Stimulated activated CD8-positive, alpha-beta memory T cell treated with anti-CD3 and anti-CD28 coated beads, Interleukin-7, amount 100 ng/mL, for 24 hours (primary cell): ENCODE measurements at regions not wholly inside any gene's neighbourhood (a gene's known extent, or its start where the extent isn't known, plus 50 kb on each side); places are given as distances from the start of the nearest gene placed in this dataset.

Experiments used
- DNase-seq: peaks from one replicate; pipeline ENCODE4 v3.0.0-alpha.2; 2020; ENCODE audit warnings: low read depth

DNA sequence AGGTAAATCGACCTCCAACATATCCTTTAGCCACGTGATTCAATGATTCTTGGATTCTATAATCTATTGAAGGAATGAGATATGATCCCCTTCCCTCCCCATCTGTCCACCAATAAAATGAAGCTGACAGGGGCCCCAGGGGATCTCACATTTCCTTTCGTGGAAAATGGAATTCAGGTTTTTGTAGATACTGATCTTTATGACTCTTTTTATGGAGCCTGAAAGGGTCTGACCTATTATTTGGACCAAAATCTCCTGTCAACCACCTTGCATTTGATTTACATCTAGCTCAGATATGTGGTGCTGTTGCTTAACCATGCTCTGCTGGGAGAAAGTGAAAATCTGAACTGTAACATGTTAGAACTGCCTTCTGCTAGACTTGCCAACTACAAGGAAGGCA is 234.0 kb upstream of the CXCL12 start:
- no peak for DNase-seq

DNA sequence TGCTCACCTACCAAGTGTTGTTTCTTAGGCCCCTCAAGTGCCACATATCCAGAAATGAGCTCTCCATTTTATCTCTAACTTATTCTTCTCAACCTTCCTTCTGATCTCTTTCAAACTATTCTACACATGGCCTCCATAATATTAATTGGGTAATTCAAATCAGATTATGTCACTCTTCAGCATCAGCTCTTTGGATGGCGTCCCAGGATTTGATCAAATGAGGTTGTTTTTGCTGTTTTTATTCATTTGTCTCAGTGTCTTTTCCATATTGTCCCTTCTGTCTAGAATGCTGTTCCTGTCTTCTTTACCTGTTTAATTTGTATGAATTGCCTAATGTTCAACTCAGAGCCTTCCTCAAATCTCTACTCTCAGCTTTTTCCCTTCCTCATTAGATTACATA is 234.6 kb upstream of the CXCL12 start:
- no peak for DNase-seq

DNA sequence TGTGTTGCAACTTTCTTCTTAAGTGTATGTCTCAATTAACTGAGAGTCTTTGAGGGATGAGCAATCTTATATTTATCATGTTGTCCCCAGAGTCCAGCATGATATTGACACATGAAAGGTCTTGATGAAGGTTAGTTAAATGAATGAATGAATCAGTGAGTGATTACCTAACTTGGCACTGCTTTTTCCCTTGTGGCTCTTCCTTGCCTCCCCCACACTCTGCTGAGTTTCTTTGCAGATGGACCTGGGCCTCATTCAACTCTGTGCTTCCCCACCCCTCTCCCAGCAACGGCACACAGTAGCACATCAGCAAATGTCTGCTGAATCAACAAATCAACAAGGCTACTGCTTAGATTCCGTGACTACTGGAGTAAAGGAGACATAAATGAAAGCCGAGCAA is 235.1 kb upstream of the CXCL12 start:
- DNase-seq: no peak

DNA sequence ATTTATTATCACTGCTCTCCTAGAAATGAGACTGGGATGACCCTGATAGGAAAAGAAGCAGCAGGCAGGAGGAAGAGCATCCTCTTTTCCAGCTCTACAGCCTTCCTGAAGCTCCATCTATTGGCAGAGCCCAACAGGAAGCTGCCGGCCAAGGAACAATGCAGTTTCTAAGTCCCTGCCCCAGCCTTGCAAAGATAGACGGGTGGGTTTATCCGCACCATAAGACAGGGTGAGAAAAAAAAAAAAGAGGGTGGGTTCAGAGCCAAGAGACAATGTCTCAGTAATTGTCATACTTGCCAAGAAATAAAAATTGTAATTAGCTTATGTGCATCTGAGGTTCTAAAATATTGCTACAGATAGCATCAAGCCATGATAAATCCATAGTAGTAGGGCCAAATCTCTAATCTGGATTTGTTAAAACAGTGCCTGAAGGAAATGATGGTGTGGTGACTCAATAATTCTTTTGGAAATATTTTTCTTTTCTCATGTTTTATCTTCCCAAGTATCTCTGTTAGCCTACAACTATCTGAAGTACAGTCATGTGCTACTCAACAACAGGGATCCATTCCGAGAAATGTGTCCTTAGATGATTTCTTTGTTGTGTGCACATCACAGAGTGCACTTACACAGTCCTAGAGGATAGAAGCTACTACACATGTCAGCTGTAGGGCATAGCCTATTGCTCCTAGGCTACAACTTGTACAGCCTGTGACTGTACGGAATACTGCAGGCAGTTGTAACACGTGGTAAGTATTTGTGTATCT is 242.9 kb upstream of the CXCL12 start:
- DNase-seq: no peak

DNA sequence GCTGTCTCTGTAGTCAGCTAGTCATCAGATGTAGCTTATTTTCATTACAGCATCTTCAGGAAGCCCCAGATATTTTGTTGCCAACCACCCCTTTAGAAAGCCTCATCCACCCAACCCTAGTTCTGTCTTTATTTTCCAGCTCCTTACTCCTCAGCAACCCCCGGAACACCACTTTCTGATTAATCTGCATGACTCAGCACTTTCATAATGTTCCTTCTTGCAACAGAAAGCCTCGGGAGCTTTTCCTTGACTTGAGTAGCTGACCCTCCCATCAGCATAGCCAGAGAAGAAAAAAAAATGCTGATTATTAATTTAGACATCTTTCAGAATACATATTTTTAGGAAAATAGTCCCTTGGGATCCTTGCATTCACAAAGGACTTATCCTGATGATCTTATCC is 244.0 kb upstream of the CXCL12 start:
- DNase-seq: no peak

DNA sequence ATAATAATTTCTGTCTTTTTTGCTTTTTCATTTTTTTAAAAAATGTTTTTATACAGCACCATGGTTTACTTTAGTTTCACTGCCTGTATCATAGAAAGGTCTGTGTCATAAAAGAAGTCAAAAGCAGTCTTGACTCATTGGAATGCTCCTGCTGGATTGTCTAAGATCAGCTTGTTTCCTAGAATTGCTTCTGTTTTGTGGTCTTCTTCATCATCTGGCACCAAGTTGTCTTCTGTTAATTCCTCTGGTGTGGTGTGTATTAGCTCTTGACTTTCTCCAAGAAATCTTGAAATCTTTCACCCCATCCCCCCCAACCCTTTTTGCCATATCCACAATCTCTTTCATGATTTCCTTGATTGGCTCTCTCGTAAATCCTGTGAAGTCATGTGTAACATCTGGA is 250.3 kb upstream of the CXCL12 start:
- no peak for DNase-seq

DNA sequence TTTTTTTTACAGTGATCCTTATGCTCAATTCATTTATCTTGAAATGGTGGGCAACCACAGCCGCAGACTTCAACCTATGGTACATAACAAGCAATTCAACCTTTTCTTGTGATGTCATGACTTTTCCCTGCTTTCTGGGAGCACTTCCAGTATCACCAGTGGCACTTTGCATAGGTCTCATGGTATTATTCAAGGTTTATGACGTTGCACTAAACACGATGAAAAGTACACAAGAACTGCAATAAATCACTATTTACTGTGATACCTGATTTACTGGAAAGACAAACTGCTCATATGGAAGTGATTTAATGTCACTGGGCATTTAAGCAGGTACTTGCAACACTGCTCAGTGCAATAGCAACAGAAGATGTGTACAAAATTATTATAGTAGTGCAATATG is 251.7 kb upstream of the CXCL12 start:
- no peak for DNase-seq

DNA sequence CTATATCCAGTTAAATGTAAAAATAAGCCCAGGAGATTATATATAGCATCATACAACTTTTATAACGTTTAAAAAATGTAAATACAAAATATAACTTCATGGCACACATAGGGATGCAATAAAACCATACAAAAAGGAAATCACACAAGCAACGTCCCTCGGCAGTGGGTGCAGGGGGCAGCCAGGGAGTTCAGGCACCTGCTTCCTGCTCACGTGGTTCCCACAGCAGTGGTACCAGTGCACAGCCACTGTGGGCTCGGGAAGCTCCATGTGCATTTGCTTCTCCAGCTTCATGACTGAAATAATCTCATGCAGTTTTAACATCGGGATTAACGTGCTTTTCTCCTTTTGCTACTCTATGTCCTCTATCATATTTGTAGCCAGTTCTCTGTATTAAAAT is 255.5 kb upstream of the CXCL12 start:
- no peak for DNase-seq

DNA sequence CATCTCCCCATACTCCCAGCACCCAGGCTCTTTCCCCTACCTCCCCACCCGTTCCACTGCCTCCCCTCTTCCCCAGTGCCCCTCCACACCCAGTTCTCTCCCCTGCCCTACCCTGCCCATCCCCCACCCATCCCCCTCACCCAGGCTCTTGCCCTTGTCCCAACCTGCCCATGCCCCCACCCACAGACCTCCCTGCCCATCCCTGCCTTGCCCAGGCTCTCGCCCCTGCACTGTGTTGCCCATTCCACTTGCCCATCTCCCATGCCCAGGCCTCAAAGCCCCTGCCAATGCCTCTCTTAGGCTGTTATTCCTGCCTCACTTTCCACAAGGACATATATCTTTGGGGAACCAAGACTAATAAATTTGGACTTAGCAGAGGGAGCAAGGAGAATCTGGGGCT is 262.6 kb upstream of the CXCL12 start:
- DNase-seq: no peak

DNA sequence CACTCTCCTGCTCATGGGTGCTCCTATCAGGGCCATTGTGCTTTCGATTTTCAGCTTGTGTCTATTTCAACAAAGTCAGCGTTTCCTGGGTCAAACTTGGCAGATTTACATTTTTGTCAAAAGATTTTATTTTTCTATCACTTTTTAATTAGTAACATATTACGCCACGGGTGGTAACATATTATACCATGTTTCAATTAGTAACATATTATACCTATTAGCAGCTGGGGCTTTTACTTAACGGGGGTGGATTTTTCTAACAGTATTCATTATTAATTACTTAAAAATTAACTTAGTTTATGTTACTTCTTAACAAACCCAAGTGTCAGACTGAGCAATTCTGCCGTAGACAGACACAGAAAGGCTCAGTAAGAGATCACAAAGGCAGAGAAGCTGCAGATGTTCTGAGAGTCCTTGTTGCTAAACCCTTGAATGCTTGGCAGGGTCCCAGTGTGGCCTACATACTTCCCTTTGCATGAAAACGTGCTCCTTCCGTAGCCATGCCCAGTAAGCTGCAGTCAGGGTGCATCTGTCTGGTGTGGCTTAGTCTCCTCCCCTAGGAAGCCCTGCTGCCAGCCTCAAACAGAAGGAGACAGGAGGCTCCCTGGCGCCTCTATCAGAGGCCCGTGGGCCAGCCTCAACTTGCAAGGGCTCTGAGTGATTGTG is 263.1 kb upstream of the CXCL12 start:
- no peak for DNase-seq

DNA sequence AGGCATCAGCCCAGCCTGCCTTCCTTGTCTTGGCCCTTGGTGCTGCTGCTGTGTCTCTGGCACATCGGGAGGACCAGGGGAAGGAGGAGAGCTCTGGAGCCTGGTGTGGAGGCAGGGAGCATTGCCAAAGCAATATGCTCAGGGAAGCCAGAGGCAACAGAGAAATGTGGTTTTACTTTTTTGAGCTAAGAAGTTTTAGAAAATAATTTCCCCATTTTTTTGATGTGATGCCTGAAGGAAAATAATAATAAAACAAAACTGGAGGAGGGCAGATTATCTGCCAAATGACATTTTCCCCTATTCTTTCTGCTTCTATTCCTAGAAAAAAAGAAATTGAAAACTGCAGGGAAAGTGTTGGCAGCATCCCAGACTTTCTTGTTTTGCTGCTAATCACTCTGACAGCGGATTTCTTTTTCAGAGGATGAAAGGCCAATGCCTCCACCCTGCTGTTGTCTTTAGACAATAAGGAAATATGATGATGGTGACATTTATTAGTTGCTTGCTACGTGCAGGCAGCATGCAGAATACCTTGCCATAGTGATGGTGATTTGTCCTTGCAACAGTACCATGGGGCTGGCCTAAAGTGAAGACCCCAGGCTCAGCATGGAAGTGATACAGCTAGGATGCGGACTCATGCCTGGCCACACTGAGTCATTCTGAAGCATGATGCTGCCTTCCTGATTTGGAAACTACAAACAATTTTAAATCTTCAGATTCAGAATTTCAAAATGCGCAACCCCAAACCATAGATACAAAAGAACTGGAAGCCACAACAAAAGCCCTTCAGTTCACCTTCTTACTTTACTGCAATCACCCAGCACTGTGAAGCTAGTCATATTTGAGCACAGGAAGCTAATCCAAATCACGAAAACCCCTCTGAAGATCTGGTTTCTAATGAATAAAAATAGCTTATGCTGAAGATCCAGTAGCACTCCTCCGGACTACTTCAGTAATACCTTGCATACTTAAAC is 260.2 kb upstream of the TMEM72 start:
- DNase-seq: no peak

DNA sequence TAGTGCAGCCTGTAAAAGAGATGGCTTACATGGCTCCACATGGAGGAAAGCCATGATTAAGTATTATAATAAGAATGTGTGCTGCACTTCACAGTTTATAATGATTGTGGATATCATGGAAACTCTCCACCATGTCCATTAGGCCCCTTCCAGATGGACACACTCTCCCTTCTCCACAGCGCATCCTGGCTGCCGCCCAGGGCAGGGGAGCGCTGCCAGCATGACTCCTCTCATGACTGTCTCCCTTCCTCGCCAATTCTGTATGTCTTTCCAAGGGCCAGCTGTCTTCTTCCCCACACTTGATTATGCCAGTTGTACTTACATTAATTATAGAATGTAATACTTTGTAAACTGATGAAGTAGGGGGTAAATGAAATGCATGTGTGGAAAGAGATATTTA is 259.3 kb upstream of the TMEM72 start:
- no peak for DNase-seq

DNA sequence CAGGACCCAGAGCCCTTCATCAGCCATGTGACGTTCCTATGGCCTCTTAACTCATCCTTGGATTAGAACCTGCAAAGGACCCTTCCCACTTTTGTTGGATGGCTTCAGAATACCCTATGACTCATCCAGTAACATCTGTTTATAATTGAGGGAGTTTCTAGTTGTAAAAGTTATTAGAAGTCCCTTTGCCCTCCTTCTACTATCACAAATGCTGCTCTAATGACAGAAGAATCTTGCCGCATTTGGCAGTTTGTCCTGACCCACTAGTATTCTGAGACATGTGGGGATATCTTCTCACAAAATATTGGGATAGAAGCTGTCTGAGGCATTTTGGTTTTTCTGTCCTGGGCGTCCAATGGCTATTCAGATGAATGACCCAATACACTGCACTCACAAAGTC is 251.8 kb upstream of the TMEM72 start:
- DNase-seq: no peak

DNA sequence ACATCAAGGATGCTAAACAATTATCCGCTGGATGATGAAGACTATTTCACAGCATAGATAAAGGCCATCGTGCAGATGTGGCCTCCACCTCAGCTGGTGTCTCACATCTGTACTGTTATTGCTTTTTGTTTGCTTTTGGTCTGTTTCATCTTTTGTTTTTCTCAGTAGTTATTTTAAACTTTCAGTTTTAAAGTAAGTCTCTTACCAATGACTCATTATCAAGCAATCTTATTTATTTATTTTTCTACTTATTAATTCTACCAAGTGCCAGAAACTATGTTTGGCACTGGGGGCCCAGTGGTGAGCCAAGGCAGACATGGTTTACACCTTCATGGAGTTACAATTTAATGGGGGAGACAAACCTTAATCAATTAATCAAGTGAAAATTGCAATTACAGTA is 250.9 kb upstream of the TMEM72 start:
- no peak for DNase-seq

DNA sequence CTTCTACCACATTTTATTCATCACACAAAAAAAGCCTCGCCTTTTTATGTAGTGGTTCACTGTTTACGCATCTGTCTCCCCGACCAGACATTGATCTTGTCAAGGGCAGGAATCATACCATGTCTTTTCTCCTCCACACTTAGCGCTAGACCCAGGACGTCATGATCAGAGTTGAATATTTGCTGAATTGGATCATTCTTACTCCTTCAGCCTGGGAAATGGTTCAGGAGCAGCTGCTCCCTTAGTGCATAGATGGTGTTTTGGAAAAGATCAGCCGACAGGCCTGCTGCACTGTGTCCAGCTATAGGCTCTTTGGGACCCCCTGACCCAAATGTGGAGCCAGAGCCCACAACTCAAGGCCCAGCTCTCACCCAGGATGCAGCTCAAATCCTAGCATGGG is 249.1 kb upstream of the TMEM72 start:
- no peak for DNase-seq

DNA sequence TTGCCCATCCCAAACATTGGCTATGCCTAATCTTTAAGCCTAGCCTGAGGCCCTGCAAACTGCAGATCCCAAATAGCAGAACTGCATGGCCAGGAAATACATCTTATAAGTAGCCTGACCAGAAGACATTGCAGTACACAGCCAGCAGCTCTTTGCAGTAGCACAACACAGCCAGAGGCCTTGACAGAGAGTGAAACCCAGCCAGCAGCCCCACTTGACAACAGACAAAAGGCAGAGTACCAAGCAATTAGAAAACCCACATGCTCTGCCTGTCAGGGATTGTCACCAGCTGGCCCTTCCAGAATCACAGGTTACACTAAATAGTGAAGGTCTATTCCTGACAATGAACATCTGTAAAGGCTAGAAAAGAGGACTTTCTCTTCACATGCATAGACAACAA is 242.8 kb upstream of the TMEM72 start:
- no peak for DNase-seq

DNA sequence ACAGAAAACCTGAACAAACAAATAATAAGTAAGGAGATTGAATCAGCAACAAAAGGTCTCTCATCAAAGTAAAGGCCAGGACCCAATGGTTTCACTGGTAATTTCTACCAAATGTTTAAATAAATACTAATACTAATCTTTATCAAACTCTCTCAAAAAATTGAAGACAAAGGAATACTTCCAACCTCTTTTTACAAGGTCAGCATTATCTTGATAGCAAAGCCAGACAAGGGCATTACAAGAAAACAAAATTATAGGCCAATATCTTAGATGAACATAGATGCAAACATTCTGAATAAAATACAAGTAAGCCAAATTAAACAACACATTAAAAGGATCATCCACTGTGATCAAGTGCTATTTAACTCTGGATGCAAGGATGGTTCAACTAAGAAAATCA is 239.8 kb upstream of the TMEM72 start:
- no peak for DNase-seq

DNA sequence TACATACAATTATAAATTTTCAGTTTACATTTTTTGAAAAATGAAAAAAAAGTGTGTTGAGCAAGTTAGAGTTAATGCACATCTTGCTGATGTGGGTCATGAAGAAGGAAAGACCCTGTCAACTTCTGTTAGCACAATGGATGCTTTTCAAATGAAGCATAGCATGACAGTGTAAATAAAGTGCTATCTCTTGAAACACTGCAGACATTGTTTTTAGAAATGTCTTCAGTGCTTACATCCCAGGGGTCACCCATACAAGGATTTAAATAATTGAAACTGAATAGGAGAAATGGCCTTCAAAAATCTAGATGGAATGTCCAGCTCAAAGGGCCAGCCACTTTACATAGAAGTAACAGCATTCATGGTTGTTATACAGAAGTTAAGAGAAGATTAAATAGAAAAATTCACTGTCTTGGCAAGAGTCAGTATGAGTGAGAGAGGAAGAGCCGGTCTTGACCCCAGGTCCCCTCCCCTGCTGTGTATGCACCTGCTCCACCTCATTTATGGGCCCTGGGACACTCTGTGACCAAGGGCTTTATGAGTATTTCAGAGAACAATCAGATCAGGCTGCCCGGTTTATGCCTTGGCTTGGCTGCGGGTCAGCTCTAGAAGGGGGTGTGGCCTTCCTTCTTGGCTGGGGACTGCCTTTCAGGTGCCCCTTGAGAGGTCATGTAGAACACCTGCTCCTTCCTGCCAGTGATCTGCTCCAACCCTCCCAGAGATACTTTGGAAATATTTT is 237.7 kb upstream of the TMEM72 start:
- DNase-seq: no peak

DNA sequence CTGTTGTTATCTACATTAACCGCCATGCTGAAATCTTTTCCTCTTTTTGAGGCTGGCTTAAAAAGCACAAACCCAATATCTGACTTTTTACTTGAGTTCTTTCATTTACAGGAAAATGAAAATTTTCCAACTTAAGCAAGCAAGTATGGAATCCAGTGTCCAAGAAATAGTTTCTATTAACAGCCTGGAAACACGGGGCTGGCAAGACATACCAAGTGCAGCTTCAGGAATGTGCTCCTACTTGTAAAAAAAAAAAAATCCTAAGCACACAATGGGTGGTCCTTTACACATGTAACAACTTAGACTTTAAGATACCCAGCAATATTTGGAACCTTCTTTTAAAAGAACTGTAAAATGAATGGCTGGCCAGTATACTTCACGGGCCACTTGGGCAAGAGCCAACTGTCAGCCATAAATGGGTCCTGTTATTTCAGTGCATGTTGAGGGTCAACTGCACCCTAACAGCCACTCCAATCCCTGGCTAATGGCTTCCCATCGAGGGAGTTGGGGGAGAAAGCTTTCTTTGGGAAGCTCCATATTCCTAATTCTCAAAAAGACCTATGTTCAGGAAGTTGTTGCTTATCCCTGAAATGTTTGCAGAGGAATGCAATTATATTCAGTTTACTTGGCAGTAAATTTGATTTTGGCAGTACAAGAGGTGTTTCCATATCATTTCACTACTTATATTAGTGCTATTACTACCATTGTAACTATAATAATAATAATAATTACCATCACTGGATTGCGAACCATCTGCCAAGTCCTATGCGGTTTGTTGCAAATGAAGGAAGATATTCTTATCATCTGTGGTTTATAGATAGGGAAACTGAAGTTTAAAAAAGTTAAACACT is 236.4 kb upstream of the TMEM72 start:
- no peak for DNase-seq

DNA sequence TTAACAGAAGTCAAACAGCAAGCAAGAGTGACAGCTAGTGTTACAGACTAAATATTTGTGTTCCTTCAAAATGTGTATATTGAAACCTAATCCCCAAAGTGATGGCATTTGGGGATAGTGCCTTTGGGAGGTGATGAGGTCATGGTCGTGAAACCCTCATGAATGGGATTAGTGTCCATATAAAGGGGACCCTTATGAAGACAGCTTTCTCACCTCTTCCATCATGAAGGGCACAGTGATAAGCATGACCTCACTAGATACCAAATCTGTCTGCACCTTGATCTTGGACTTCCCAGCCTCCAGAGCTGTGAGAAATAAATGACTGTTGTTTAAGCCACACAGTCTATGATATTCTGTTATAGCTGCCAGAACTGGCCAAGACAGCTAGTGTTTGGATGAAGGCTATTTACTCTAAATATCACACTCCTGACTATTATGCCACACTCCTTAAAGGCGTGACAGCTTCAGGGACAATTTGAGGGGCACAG is 235.7 kb upstream of the TMEM72 start:
- no peak for DNase-seq

DNA sequence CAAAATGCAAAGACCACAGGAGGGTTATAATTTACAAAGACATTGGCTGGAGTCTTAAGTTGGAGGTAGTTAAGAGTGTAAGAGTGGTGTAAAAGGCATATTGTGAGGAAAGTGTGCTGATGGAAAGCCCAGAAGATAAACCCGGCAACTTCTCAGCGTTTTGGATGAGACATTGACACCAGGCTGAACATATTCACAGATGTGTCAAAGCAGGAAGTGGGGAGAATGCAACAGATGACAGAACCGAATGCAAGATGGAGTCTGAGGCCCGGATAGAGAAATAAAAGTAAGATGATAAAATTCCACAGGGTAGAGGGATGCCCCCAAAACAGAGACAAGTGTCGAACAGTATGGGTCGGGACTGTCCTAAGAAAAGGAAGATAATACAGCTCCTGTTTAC is 230.4 kb upstream of the TMEM72 start:
- DNase-seq: no peak
